ENCODE measurements at regions not wholly inside any gene's neighbourhood (a gene's known extent, or its start where the extent isn't known, plus 50 kb on each side); places are given as distances from the start of the nearest gene placed in this dataset.

DNA sequence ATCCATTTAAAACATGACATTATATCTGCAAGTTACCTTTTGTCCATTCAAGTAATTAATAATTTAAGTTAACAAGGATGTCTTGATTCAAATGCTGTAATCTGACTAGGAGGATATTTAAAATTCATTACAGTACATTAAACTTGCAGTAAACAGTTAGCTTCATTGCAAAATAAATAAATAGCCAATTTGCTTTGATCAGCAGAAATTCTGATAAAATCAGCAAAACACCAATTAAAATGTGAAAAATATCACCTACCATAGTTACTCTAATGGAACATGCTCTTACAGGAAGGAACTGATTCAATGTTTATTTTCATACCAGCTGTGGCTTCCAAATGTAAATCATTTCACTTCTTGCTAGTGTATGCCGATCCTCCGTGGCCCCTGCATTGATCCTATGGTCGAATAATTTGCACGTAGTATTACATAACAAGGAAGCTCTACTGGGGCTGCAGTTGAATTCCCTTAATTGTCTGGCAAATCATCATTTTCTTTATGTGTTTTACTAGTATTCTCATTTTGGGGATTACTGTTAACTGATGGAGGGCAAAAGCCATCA, 150.7 kb downstream of the FOXB1 start:
- CTCF ChIA-PET: interaction anchor here (1.4 kb wide), 1 partner anchor 25 kb away, joined by 3 read pairs; no protein-coding TSS in a partner anchor

More for the DNA sequence above, 150.7 kb downstream of the FOXB1 start:
- no peak for TF ChIP-seq JUN (IDR thresholded peaks at IDR 0.05; ENCODE audit: borderline replicate concordance, insufficient read depth, insufficient read length, low read depth)
- no peak for TF ChIP-seq POLR2A (IDR thresholded peaks at IDR 0.05; ENCODE audit: low read depth, low read length)
- TF ChIP-seq EZH2 (IDR thresholded peaks at IDR 0.05; ENCODE audit: borderline replicate concordance, low read depth, low read length, severe bottlenecking): no peak
- TF ChIP-seq, protein P1, sequence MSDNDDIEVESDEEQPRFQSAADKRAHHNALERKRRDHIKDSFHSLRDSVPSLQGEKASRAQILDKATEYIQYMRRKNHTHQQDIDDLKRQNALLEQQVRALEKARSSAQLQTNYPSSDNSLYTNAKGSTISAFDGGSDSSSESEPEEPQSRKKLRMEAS (IDR thresholded peaks at IDR 0.05; ENCODE audit: insufficient read depth, insufficient read length): no peak
- TF ChIP-seq GATA2 (IDR thresholded peaks at IDR 0.05; ENCODE audit: insufficient read depth, insufficient read length, low read depth, low read length): no peak
- TF ChIP-seq, protein P2, sequence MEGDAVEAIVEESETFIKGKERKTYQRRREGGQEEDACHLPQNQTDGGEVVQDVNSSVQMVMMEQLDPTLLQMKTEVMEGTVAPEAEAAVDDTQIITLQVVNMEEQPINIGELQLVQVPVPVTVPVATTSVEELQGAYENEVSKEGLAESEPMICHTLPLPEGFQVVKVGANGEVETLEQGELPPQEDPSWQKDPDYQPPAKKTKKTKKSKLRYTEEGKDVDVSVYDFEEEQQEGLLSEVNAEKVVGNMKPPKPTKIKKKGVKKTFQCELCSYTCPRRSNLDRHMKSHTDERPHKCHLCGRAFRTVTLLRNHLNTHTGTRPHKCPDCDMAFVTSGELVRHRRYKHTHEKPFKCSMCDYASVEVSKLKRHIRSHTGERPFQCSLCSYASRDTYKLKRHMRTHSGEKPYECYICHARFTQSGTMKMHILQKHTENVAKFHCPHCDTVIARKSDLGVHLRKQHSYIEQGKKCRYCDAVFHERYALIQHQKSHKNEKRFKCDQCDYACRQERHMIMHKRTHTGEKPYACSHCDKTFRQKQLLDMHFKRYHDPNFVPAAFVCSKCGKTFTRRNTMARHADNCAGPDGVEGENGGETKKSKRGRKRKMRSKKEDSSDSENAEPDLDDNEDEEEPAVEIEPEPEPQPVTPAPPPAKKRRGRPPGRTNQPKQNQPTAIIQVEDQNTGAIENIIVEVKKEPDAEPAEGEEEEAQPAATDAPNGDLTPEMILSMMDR (IDR thresholded peaks at IDR 0.05; ENCODE audit: extremely low read depth in 1 of 2, insufficient read depth in 1 of 2, low read depth in 1 of 2, low read length in 2 of 2): no peak
- TF ChIP-seq MYC (IDR thresholded peaks at IDR 0.05; ENCODE audit: low read depth, low read length): no peak
- no peak for TF ChIP-seq POLR2AphosphoS5 (IDR thresholded peaks at IDR 0.05; ENCODE audit: insufficient read depth, low read depth, low read length)
- TF ChIP-seq FOS (IDR thresholded peaks at IDR 0.05; ENCODE audit: borderline replicate concordance, insufficient read depth, low read length): no peak
- H3K9me1 ChIP-seq (replicated peaks; ENCODE audit: control insufficient read depth, extremely low read depth, insufficient read depth, low read length): no peaks in the 10 kb centered on the region
- H3K36me3 ChIP-seq (ENCODE audit: control insufficient read depth in 2 of 2, extremely low read depth in 1 of 2, insufficient read depth in 2 of 2, low read length in 2 of 2): no peaks in the 10 kb centered on the region
- peaks cover 6 to 9% of the 10 kb centered on the region in 2 experiments for H3K27me3 ChIP-seq (ENCODE audit: control insufficient read depth in 2 of 2, insufficient read depth in 2 of 2, low read length in 2 of 2)
- FAIRE-seq (no peak), DNase-seq (ENCODE audit: low read depth, low spot score) (no peak)
- dilution Hi-C loops (cut with MboI; ENCODE audit: extremely low pct_ligation_motif_present, low sequenced_read_pairs): no loop called here
- no peak overlapping the region for H2AFZ ChIP-seq (ENCODE audit: low read depth, low read length)
- H3K4me1 ChIP-seq (ENCODE audit: control insufficient read depth, extremely low read depth, insufficient read depth, low read length): no peaks in the 10 kb centered on the region
- POLR2A ChIA-PET: interaction anchor here (0.6 kb wide), 1 partner anchor 399 kb away, joined by 3 read pairs; no protein-coding TSS in a partner anchor
- H3K9ac ChIP-seq (replicated peaks; ENCODE audit: extremely low read depth, insufficient read depth, low read length): no peak overlapping the region
- no peak overlapping the region for H3K27ac ChIP-seq (ENCODE audit: insufficient read depth, low read depth, low read length)
- no peak overlapping the region for H3K4me3 ChIP-seq (replicated peaks in 1 of 3; ENCODE audit: insufficient read depth in 1 of 3, low read depth in 1 of 3, low read length in 3 of 3)
- H3K4me2 ChIP-seq (ENCODE audit: insufficient read depth, low read length): no peak overlapping the region
- H3K79me2 ChIP-seq (ENCODE audit: control insufficient read depth, insufficient read depth, low read length): no peaks in the 10 kb centered on the region
- no TSS peak for BruUV-seq (replicated peaks)
- H3K9me3 ChIP-seq (replicated peaks; ENCODE audit: control insufficient read depth, insufficient read depth, low read length): no peaks in the 10 kb centered on the region
- H4K20me1 ChIP-seq (replicated peaks; ENCODE audit: control insufficient read depth, extremely low read depth, insufficient read depth, low read length): no peaks in the 10 kb centered on the region
- intact Hi-C loops (cut with micrococcal nuclease): no loop called here
